Ascending aorta (tissue), 2 donors: ENCODE measurements at regions not wholly inside any gene's neighbourhood (a gene's known extent, or its start where the extent isn't known, plus 50 kb on each side); places are given as distances from the start of the nearest gene placed in this dataset.

Experiments
- DNase-seq, 2 donors: peaks; one replicate each; pipeline ENCODE4 v3.0.0-alpha.2; 2019; ENCODE audit warnings: low spot score in 2 of 2
- H3K27ac ChIP-seq, 2 donors: fragments of 200-600 bp; sonication (generic); one replicate each; pipeline ENCODE4 v1.5.1; 2016 to 2017; ENCODE audit warnings: mild to moderate bottlenecking in 1 of 2
- H3K27me3 ChIP-seq: fragments of 200-600 bp; sonication (generic); one replicate; pipeline ENCODE4 v1.5.1; 2017
- H3K36me3 ChIP-seq, 2 donors: fragments of 200-600 bp; sonication (generic); one replicate each; pipeline ENCODE4 v1.5.1; 2016
- H3K4me1 ChIP-seq, 2 donors: fragments of 200-600 bp; sonication (generic); one replicate each; pipeline ENCODE4 v1.5.1; 2016 to 2017; ENCODE audit warnings: mild to moderate bottlenecking in 1 of 2
- H3K4me3 ChIP-seq, 2 donors: fragments of 200-600 bp; sonication (generic); one replicate each; pipeline ENCODE4 v1.5.1; 2016 to 2017; ENCODE audit warnings: mild to moderate bottlenecking in 1 of 2
- H3K9me3 ChIP-seq, 2 donors: fragments of 200-600 bp; sonication (generic); one replicate each; pipeline ENCODE4 v1.5.1; 2016
- intact Hi-C: fragments of 100-400 bp; cut with DNase I; formaldehyde crosslinking; loops from one replicate; pipeline ENCODE4 v1.15.1; 2023
- TF ChIP-seq, protein P1 (sequence below), 3 experiments: fragments of 200-600 bp in 2 of 3; fragments of 450-650 bp in 1 of 3; sonication (generic) in 2 of 3; IDR thresholded peaks; one replicate each; pipeline ENCODE4 v1.5.1; 2016 to 2019; ENCODE audit warnings: antibody characterized with exemption in 3 of 3, mild to moderate bottlenecking in 1 of 3, moderate library complexity in 1 of 3

DNA sequence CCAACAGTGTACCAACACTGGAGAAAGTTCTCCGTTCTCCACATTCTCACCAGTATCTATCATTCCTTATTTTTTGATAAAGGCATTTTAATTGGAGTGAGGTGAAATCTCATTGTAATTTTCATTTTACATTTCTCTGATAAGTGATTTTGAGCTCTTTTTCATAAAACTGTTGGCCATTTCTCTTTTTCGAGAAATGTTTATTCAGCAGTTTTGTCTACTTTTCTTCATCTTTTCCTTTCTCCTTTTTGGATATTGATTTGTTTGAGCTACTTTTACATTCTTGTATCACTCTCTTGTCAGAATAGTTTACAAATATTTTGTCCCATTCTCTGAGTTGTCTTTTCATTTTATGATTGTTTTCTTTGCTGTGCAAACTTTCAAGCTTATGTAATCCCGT lies 555.2 kb downstream of the COL12A1 start:
- intact Hi-C loops = no loop called here
- Histone ChIP-seq H3K27me3 (no peaks in the 10 kb centered on the region), H3K4me3 (no peak overlapping the region), H3K36me3 (no peaks in the 10 kb centered on the region), H3K4me1 (no peaks in the 10 kb centered on the region), H3K27ac (no peak overlapping the region), H3K9me3 (no peaks in the 10 kb centered on the region)
- DNase-seq = no peak
- TF ChIP-seq, protein P1, sequence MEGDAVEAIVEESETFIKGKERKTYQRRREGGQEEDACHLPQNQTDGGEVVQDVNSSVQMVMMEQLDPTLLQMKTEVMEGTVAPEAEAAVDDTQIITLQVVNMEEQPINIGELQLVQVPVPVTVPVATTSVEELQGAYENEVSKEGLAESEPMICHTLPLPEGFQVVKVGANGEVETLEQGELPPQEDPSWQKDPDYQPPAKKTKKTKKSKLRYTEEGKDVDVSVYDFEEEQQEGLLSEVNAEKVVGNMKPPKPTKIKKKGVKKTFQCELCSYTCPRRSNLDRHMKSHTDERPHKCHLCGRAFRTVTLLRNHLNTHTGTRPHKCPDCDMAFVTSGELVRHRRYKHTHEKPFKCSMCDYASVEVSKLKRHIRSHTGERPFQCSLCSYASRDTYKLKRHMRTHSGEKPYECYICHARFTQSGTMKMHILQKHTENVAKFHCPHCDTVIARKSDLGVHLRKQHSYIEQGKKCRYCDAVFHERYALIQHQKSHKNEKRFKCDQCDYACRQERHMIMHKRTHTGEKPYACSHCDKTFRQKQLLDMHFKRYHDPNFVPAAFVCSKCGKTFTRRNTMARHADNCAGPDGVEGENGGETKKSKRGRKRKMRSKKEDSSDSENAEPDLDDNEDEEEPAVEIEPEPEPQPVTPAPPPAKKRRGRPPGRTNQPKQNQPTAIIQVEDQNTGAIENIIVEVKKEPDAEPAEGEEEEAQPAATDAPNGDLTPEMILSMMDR (IDR thresholded peaks at IDR 0.05) = no peak

DNA sequence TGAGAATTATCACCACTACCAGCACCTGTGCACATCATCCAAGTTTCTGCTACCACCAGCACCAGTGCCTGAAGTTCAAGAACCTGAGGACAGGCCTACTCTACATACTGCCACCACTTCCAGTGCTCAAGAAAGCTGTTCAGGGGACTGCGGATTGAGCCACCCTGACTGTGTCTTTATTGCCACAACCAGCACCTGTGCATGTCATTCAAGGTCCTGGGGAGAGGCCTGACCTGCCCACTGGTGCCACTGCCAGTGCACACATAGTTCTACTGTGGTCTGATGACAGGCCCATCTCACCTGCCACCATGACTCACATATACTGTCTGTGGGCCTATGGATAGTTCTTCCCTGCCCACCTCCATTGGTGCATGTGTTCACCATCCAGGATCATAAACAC lies 559.4 kb downstream of the COL12A1 start:
- intact Hi-C loops = no loop called here
- no peak for DNase-seq
- Histone ChIP-seq H3K36me3 (no peaks in the 10 kb centered on the region), H3K4me1 (no peaks in the 10 kb centered on the region), H3K27me3 (no peaks in the 10 kb centered on the region), H3K9me3 (no peaks in the 10 kb centered on the region), H3K4me3 (no peak overlapping the region), H3K27ac (no peak overlapping the region)
- TF ChIP-seq, protein P1 (IDR thresholded peaks at IDR 0.05) = no peak

DNA sequence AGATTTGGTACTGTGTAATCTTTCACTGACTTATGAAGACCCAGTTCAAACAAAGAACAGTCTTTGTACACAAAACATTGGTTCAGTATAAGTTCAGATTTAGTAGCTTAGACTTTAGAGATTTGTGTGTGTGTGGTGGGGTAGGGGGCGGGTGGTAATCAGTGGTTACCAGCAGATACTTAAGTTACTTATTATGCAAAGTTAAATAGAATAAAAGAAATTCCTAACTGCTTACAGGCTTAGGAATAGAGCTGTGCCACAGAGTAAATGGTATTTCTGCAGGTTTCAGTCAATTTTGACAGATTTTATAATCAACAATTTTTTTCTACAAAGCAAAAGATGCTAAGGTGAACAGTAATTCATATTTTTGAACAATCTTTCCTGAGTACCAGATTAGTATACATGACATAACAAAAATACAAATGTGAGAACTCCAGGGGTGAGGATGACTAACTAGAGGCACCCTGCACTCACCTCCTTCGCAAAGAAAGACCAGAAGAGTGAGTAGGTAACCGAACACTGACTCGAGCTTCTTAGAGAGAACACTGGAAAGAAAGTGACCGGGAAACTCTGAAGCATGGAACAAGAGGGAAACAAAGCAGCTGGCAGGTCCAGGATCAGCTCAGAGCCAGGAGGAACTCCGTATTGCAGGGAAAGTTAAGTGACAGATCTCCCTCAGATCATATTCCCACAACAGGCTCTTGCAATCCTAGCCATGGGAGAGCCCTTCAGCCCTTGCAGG lies 560.6 kb downstream of the COL12A1 start:
- H3K9me3 ChIP-seq = no peaks in the 10 kb centered on the region
- H3K4me1 ChIP-seq = no peaks in the 10 kb centered on the region
- intact Hi-C loops = no loop called here
- H3K27ac ChIP-seq = no peak overlapping the region
- TF ChIP-seq, protein P1 (IDR thresholded peaks at IDR 0.05) = no peak
- H3K27me3 ChIP-seq = no peaks in the 10 kb centered on the region
- no peak overlapping the region for H3K4me3 ChIP-seq
- DNase-seq = no peak
- H3K36me3 ChIP-seq = no peaks in the 10 kb centered on the region

DNA sequence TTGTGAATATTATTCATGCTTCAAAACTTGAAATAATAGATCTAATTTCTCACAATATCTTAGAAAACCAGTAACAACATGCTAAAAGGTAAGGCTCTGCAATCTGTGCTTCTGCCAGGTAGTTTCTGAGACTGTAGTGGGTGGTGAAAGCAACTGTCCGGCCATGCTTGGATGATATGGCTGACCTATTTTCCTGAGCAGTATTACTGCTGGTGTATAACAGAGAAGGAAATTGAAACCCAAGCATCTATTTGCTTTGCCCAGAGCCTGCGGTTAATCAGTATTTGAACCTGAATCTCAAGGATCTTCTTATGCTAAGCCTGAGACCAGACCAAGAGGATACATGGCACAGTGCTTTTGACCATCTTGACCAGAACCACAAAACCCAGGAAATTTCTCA lies 563.8 kb downstream of the COL12A1 start:
- intact Hi-C loops = no loop called here
- Histone ChIP-seq H3K27me3 (no peaks in the 10 kb centered on the region), H3K4me1 (no peaks in the 10 kb centered on the region), H3K36me3 (no peaks in the 10 kb centered on the region), H3K9me3 (no peaks in the 10 kb centered on the region), H3K4me3 (no peak overlapping the region), H3K27ac (no peak overlapping the region)
- TF ChIP-seq, protein P1 (IDR thresholded peaks at IDR 0.05) = no peak
- DNase-seq = no peak

DNA sequence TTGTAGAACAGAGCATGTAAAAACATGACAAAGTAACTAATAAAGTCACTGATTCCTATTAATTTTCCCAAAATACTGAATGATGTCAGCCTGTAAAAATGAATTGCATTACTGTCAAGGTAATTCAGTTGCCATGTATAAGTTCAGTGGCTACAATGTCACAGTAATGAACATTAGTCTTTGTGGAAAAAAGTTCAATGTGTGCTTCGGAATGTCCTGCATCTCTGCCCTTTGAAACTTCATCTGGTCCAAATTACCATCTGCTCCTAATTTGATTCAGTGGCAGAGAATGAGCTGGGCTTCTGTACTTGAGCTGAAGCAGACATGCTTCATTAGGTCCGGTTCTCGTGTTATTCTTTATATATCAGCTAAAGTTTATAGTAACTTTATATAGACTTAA lies 567.4 kb downstream of the COL12A1 start:
- Histone ChIP-seq H3K27ac (no peak overlapping the region), H3K4me3 (no peak overlapping the region), H3K9me3 (no peaks in the 10 kb centered on the region), H3K27me3 (no peaks in the 10 kb centered on the region), H3K36me3 (no peaks in the 10 kb centered on the region), H3K4me1 (no peaks in the 10 kb centered on the region)
- TF ChIP-seq, protein P1 (IDR thresholded peaks at IDR 0.05) = no peak
- no peak for DNase-seq
- intact Hi-C loops = no loop called here
